Stimulated activated naive B cell treated with anti-CD40 and anti-IgM and Interleukin-4, amounts not matched to agents 10 μg/mL and 1 μg/mL and 100 μg/mL, for 72 hours (primary cell): ENCODE measurements at regions not wholly inside any gene's neighbourhood (a gene's known extent, or its start where the extent isn't known, plus 50 kb on each side); places are given as distances from the start of the nearest gene placed in this dataset.
"Not testable (repeated sequence)": the region's sequence is repeated elsewhere in the genome, so short reads cannot be mapped to it uniquely, and the experiment has no call there.

ENCODE experiments used
- ATAC-seq, 2 donors: fragments of 150-1000 bp; cut with Tn5 transposase; replicated peaks; 2 replicates each; pipeline ENCODE4 v1.10.0; 2021; ENCODE audit warnings: moderate library complexity in 1 of 2
- DNase-seq: peaks from one replicate; pipeline ENCODE4 v3.0.0; 2021
- H3K27ac Mint-ChIP-seq: one replicate; pipeline ENCODE4 v1.8.0; 2022; ENCODE audit warnings: mild to moderate bottlenecking, mixed read lengths
- H3K27me3 Mint-ChIP-seq, 2 donors: one replicate each; pipeline ENCODE4 v1.8.0; 2022; ENCODE audit warnings: mixed read lengths in 2 of 2
- H3K36me3 Mint-ChIP-seq, 2 donors: one replicate each; pipeline ENCODE4 v1.8.0; 2022; ENCODE audit warnings: mixed read lengths in 2 of 2, mild to moderate bottlenecking in 1 of 2
- H3K4me1 Mint-ChIP-seq, 2 donors: one replicate each; pipeline ENCODE4 v1.8.0; 2022; ENCODE audit warnings: mixed read lengths in 2 of 2, mild to moderate bottlenecking in 1 of 2
- H3K4me3 Mint-ChIP-seq, 2 donors: one replicate each; pipeline ENCODE4 v1.8.0; 2022; ENCODE audit warnings: mild to moderate bottlenecking in 2 of 2, mixed read lengths in 2 of 2, moderate library complexity in 1 of 2
- H3K9me3 Mint-ChIP-seq, 2 donors: one replicate each; pipeline ENCODE4 v1.8.0; 2022; ENCODE audit warnings: mixed read lengths in 2 of 2, mild to moderate bottlenecking in 1 of 2

GRCh38 chr20:29497261-29497671 lies 1760.2 kb upstream of the DEFB115 start:
- peaks cover 7 to 18% of the 10 kb centered on the region in 2 donors for H3K9me3 Mint-ChIP-seq
- no peak overlapping the region for H3K27ac Mint-ChIP-seq
- H3K27me3 Mint-ChIP-seq: no peaks in the 10 kb centered on the region
- H3K4me1 Mint-ChIP-seq: peaks cover 0 to 2% of the 10 kb centered on the region in 2 donors
- DNase-seq (peak; percentile 8), ATAC-seq (peak; percentile 31 to 33)
- peaks cover 0 to 4% of the 10 kb centered on the region in 2 donors for H3K36me3 Mint-ChIP-seq
- H3K4me3 Mint-ChIP-seq: peak overlapping the region in 1 of 2 donors; percentile 68

DNA sequence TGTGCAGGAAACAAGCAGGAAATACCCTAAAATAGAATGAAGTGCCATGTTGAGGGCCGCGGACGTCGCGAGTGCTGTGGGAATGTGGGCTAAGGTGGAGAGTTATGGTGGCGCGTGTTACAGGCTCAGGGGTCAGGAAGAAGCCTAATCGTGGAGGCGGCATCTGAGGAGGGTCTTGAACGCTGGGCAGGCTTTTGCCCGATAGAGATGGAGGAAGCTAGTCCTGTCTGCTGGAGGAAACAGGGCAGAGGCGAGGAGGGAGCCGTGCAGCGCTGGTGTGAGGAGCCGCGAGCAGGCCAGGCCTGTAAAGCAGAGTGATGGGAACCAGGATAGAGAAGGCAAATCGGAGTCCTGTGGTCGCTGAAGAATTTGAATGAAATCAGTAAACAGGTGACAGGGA lies 1759.8 kb upstream of the DEFB115 start:
- not testable (repeated sequence) for ATAC-seq, H3K4me3 Mint-ChIP-seq, H3K27me3 Mint-ChIP-seq, H3K4me1 Mint-ChIP-seq, DNase-seq, H3K36me3 Mint-ChIP-seq, H3K27ac Mint-ChIP-seq
- peaks cover 7 to 18% of the 10 kb centered on the region in 2 donors for H3K9me3 Mint-ChIP-seq

- H3K4me3 Mint-ChIP-seq, H3K4me1 Mint-ChIP-seq, H3K36me3 Mint-ChIP-seq, DNase-seq, H3K27ac Mint-ChIP-seq, H3K27me3 Mint-ChIP-seq, ATAC-seq: not testable (repeated sequence)
- peaks cover 3 to 10% of the 10 kb centered on the region in 2 donors for H3K9me3 Mint-ChIP-seq
Measured at GRCh38 chr20:29500738-29501137, 1756.7 kb upstream of the DEFB115 start.

DNA sequence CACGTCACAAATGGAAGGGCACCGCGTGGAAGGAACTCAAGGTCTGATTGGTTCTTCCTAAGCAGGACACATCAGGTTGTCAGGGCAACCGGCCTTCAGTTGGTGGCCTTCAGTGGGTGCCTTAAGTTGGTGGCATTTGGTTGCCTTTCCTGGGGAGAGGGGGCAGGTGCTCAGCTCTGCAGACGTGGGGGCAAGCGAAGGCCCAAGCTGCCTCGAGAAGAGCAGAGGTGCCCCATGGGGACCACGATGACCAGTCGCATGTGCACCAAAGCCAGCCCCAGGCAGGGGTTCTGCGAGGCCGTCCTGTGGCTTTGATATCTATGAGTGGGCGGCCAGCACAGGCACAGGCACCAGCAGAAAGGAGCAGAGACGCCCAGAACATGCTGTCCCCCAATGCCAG lies 1742.8 kb upstream of the DEFB115 start:
- DNase-seq, H3K4me1 Mint-ChIP-seq, ATAC-seq, H3K27me3 Mint-ChIP-seq, H3K27ac Mint-ChIP-seq, H3K4me3 Mint-ChIP-seq, H3K36me3 Mint-ChIP-seq: not testable (repeated sequence)
- H3K9me3 Mint-ChIP-seq: peaks cover 9 to 11% of the 10 kb centered on the region in 2 donors

DNA sequence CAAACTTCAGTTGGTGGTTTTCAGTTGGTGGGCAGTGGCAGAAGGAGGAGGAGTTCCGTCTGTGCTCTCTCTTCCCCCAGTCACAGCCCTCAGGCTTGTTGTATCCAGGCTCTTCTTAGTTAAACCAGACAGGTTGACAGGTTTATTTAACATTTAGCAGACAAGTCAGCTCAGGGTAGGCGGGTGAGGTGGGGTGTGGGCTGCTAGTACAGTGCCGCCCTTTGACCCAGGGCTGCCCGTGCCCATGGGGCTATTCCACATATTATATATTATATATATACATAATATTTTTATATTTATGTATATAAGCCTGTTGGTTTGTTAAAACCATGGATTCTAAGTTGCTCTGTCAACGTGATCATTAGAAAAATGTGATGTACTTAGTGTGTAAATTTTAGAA lies 1740.6 kb upstream of the DEFB115 start:
- not testable (repeated sequence) for H3K27me3 Mint-ChIP-seq, H3K27ac Mint-ChIP-seq, DNase-seq, ATAC-seq, H3K4me3 Mint-ChIP-seq, H3K36me3 Mint-ChIP-seq, H3K4me1 Mint-ChIP-seq
- peaks cover 9 to 14% of the 10 kb centered on the region in 2 donors for H3K9me3 Mint-ChIP-seq

GRCh38 chr20:29519610-29520241 lies 1737.7 kb upstream of the DEFB115 start:
- not testable (repeated sequence) for H3K4me3 Mint-ChIP-seq, DNase-seq, H3K36me3 Mint-ChIP-seq, ATAC-seq, H3K27ac Mint-ChIP-seq, H3K9me3 Mint-ChIP-seq, H3K27me3 Mint-ChIP-seq, H3K4me1 Mint-ChIP-seq

DNA sequence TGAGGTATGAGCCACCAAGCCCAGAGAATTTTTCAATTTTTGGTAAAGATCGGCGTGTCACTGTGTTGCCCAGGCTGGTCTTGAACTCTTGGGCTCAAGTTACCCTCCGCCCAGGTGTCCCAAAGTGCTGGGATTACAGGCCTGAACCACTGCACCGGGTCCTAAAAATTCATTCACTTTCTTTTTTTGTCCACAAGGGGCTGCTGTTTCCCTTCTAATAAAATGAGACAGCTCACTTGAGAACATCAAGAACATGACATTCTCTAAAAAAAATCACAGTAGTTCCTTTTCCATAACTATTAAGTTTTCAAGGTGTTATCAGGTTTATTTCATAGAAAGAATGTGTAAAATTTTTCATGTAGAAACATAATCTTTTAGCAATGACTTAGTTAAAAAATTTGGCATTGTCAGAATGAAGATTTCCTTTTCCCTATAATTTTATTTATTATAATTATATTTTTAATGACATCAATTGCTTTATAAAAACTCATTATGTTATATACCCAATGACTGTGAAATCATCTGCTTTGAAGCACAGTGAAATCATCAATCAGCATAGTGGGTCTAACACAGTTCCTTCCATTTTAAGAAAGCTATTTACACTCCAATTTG lies 1723.8 kb upstream of the DEFB115 start:
- ATAC-seq, H3K27me3 Mint-ChIP-seq, H3K4me3 Mint-ChIP-seq, H3K27ac Mint-ChIP-seq, DNase-seq, H3K4me1 Mint-ChIP-seq, H3K36me3 Mint-ChIP-seq, H3K9me3 Mint-ChIP-seq: not testable (repeated sequence)

DNA sequence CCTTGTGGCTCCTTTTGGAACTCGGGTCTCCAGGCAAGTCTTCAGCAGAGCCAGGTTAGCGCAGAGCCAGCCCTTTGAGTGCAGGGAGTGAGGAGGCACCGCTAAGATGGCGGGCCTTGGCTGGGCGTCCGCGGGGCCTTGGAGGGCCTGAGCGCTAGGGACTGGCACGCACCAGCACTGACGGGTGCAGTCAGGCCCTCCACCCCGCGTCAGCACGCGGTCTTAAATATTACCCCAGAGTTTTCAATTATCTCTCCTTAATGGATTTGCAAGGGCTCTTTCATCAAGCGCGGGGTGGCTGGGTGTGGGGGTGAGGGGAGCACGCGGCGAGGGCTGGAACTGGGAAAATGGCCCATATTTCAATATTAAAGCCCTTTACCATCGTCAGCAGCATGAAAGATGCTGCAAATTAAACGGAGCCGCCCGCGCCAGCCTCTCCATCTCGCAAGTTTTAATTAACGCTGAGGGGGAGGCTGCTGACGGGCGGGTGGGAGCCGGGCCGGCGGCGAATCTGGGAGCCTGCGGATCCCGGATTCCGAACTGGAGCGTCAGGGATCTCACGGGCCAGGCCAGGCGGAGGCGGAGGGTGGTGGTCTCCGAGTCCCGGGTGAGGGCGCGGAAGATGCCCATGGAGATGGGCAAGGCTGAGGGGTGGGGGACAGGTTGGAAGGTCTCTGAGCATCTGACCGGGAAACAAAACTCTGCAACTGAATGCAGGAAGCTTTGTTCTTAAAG lies 1690.4 kb upstream of the DEFB115 start:
- not testable (repeated sequence) for H3K4me3 Mint-ChIP-seq, DNase-seq, H3K9me3 Mint-ChIP-seq, H3K4me1 Mint-ChIP-seq, H3K27ac Mint-ChIP-seq, H3K27me3 Mint-ChIP-seq, H3K36me3 Mint-ChIP-seq, ATAC-seq

DNA sequence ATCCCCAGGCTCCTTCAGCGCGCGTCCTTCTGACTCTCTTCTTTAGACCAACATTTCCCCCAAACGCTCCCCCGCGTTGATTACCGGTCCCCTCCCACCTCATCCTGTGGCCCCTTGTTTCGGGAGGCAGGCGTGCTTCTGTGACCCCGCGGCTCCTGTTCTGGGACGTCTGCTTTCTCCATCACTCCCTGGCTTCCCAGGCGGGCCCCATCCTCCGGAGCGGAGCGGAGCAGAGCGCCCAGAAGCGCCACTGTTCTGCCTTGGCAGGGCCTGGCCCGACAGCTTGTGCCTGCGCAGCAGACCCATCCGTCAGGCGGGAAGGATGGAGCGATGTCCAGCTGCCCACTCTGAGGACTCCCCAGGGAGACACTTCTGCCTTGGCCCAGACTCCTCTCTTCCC lies 1689.8 kb upstream of the DEFB115 start:
- ATAC-seq, H3K4me1 Mint-ChIP-seq, H3K27me3 Mint-ChIP-seq, H3K36me3 Mint-ChIP-seq, H3K4me3 Mint-ChIP-seq, H3K9me3 Mint-ChIP-seq, DNase-seq: not testable (repeated sequence)
- peak overlapping the region; percentile 80 for H3K27ac Mint-ChIP-seq

GRCh38 chr20:29570126-29570525 lies 1687.3 kb upstream of the DEFB115 start:
- DNase-seq, H3K36me3 Mint-ChIP-seq, H3K27me3 Mint-ChIP-seq, H3K4me3 Mint-ChIP-seq, H3K27ac Mint-ChIP-seq, ATAC-seq, H3K9me3 Mint-ChIP-seq, H3K4me1 Mint-ChIP-seq: not testable (repeated sequence)

- not testable (repeated sequence) for ATAC-seq, H3K4me3 Mint-ChIP-seq, DNase-seq, H3K27me3 Mint-ChIP-seq, H3K9me3 Mint-ChIP-seq, H3K36me3 Mint-ChIP-seq, H3K4me1 Mint-ChIP-seq, H3K27ac Mint-ChIP-seq
Measured at GRCh38 chr20:29589530-29589929, 1667.9 kb upstream of the DEFB115 start.

DNA sequence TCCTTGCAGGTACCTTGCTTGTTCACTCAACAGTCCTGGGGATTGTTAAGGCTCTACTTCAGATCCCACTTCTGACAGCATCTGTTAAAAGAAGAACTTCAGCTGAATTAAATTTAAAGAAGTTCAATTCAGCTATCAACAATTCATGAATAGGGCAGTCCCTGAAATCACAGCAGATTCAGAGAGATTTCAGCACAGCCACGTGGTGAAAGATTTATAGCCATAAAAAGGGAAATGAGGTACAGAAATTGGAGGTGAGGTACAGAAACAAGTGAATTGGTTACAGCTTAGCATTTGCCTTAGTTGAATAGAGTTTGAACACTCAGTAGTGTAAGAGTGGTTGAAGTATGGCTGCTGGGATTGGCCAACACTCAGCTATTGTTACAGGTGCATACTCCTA lies 1653.3 kb upstream of the DEFB115 start:
- not testable (repeated sequence) for H3K4me3 Mint-ChIP-seq

DNA sequence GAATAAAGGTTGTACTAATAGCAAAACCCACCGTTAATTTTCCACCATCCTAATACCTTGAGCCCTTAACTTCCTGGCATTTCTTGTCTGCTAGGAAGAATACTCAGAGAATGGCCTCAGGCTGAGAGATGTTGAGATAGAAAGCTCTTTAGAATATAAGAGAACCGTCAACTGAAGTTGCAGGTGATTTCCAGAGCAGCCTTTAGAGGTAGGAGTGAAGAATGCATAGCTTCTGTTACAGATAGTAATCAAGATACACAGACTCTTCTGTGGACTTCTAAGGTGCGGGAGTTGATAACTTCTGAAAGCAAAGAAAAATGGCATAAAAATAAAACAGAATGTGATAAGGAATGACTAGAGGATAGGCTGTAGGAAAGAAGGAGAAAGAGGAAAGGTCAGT lies 1651.3 kb upstream of the DEFB115 start:
- H3K27me3 Mint-ChIP-seq, H3K9me3 Mint-ChIP-seq, H3K4me1 Mint-ChIP-seq, H3K27ac Mint-ChIP-seq, ATAC-seq, DNase-seq, H3K36me3 Mint-ChIP-seq, H3K4me3 Mint-ChIP-seq: not testable (repeated sequence)

More for the DNA sequence above, 1653.3 kb upstream of the DEFB115 start:
- not testable (repeated sequence) for H3K9me3 Mint-ChIP-seq, H3K27ac Mint-ChIP-seq, DNase-seq, ATAC-seq, H3K36me3 Mint-ChIP-seq, H3K4me1 Mint-ChIP-seq, H3K27me3 Mint-ChIP-seq

DNA sequence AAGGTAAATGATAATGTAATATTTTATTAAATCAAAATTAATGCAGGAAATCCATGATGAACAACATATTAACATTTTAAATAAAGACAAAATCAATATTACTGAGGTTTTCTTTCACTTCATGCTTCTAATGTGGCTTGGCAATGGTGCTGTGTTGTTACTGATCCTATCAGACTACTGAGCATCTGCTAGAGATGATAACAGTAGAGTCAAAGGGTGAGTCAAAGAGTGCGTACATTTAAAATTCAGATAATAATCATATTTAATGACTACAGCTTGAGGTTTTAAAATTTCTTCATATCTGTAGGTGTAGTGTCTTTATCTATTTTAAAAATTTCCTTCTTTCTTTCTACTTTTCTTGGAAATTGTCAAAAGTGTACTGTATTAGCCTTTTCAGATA lies 1628.1 kb upstream of the DEFB115 start:
- not testable (repeated sequence) for H3K4me1 Mint-ChIP-seq, H3K36me3 Mint-ChIP-seq, ATAC-seq, DNase-seq, H3K4me3 Mint-ChIP-seq, H3K27ac Mint-ChIP-seq, H3K27me3 Mint-ChIP-seq
- H3K9me3 Mint-ChIP-seq: peaks cover 7 to 12% of the 10 kb centered on the region in 2 donors
